HG02571 (cell line): ENCODE measurements at regions not wholly inside any gene's neighbourhood (a gene's known extent, or its start where the extent isn't known, plus 50 kb on each side); places are given as distances from the start of the nearest gene placed in this dataset.
"Not testable (repeated sequence)": the region's sequence is repeated elsewhere in the genome, so short reads cannot be mapped to it uniquely, and the experiment has no call there.

ENCODE experiments used
- ATAC-seq: cut with Tn5 transposase; IDR thresholded peaks from one replicate; pipeline ENCODE4 v1.9.1; 2021; ENCODE audit warnings: mild to moderate bottlenecking, moderate library complexity; ENCODE audit not compliant: unreplicated experiment

- ATAC-seq: no peak
Measured at GRCh38 chr1:96116731-96117130, 604.9 kb upstream of the PTBP2 start.

GRCh38 chr1:96130432-96130831 lies 591.2 kb upstream of the PTBP2 start:
- no peak for ATAC-seq

- ATAC-seq: no peak
Measured at GRCh38 chr1:96144636-96145035, 576.9 kb upstream of the PTBP2 start.

GRCh38 chr1:96145492-96145891 lies 576.1 kb upstream of the PTBP2 start:
- no peak for ATAC-seq

- not testable (repeated sequence) for ATAC-seq
Measured at GRCh38 chr1:96152957-96153356, 568.6 kb upstream of the PTBP2 start.

- no peak for ATAC-seq
Measured at GRCh38 chr1:96157101-96157500, 564.5 kb upstream of the PTBP2 start.

- ATAC-seq: no peak
Measured at GRCh38 chr1:96159379-96159778, 562.2 kb upstream of the PTBP2 start.

- ATAC-seq: no peak
Measured at GRCh38 chr1:96164053-96164452, 557.5 kb upstream of the PTBP2 start.

- no peak for ATAC-seq
Measured at GRCh38 chr1:96178053-96178452, 543.5 kb upstream of the PTBP2 start.

- no peak for ATAC-seq
Measured at GRCh38 chr1:96183485-96183884, 538.1 kb upstream of the PTBP2 start.

GRCh38 chr1:96183928-96184327 lies 537.7 kb upstream of the PTBP2 start:
- no peak for ATAC-seq

- ATAC-seq: no peak
Measured at GRCh38 chr1:96185181-96185580, 536.4 kb upstream of the PTBP2 start.

GRCh38 chr1:96187020-96187419 lies 534.6 kb upstream of the PTBP2 start:
- no peak for ATAC-seq

GRCh38 chr1:96191165-96191564 lies 530.4 kb upstream of the PTBP2 start:
- ATAC-seq: no peak

GRCh38 chr1:96206451-96206850 lies 515.1 kb upstream of the PTBP2 start:
- no peak for ATAC-seq

GRCh38 chr1:96207936-96208335 lies 513.6 kb upstream of the PTBP2 start:
- no peak for ATAC-seq

- ATAC-seq: no peak
Measured at GRCh38 chr1:96208428-96208827, 513.2 kb upstream of the PTBP2 start.

GRCh38 chr1:96210054-96210453 lies 511.5 kb upstream of the PTBP2 start:
- ATAC-seq: no peak

GRCh38 chr1:96211202-96211601 lies 510.4 kb upstream of the PTBP2 start:
- ATAC-seq: no peak

GRCh38 chr1:96214982-96215381 lies 506.6 kb upstream of the PTBP2 start:
- no peak for ATAC-seq

GRCh38 chr1:96220651-96221050 lies 500.9 kb upstream of the PTBP2 start:
- no peak for ATAC-seq

- ATAC-seq: no peak
Measured at GRCh38 chr1:96222701-96223100, 498.9 kb upstream of the PTBP2 start.

GRCh38 chr1:96224229-96224628 lies 497.4 kb upstream of the PTBP2 start:
- not testable (repeated sequence) for ATAC-seq

- ATAC-seq: no peak
Measured at GRCh38 chr1:96233422-96233821, 488.2 kb upstream of the PTBP2 start.
